ENCODE measurements at regions not wholly inside any gene's neighbourhood (a gene's known extent, or its start where the extent isn't known, plus 50 kb on each side); places are given as distances from the start of the nearest gene placed in this dataset.

DNA sequence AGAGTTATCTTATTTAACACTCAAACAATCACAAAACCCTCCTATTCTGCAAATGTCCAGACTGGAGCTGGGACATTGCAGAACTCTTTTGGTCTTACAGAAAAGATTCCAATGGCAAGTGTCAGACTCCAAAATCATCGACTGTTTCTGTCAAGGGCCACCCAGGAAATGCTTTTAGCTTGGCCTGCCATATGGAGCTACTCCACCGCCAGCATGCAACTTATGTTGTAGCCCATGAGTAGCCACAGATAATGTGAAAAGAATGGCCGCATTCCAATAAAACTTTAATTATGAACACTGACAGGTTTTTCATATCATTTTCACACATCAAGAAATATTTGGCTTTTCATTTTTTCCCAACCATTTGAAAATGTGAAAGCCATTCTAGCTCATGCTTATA, 57.5 kb downstream of the SYNE3 start:
- no peak for ATAC-seq
- TF ChIP-seq SNAI2 (CRISPR knock-in tag; IDR thresholded peaks at IDR 0.05) (no peak), ZNF8 (CRISPR knock-in tag; IDR thresholded peaks at IDR 0.05) (no peak), TCF4 (CRISPR knock-in tag; IDR thresholded peaks at IDR 0.05; ENCODE audit: borderline replicate concordance) (no peak), RARB (CRISPR knock-in tag; IDR thresholded peaks at IDR 0.05) (no peak), OSR1 (CRISPR knock-in tag; IDR thresholded peaks at IDR 0.05) (no peak), ZNF70 (CRISPR knock-in tag; IDR thresholded peaks at IDR 0.05) (no peak), ZFP30 (CRISPR knock-in tag; IDR thresholded peaks at IDR 0.05) (no peak), ZC3H10 (CRISPR knock-in tag; IDR thresholded peaks at IDR 0.05) (no peak), GLIS3 (CRISPR knock-in tag; IDR thresholded peaks at IDR 0.05) (no peak), ZFP3 (CRISPR knock-in tag; IDR thresholded peaks at IDR 0.05) (no peak), CSDC2 (CRISPR knock-in tag; IDR thresholded peaks at IDR 0.05) (no peak), ESRRG (CRISPR knock-in tag; IDR thresholded peaks at IDR 0.05) (no peak), ISL1 (CRISPR knock-in tag; IDR thresholded peaks at IDR 0.05) (no peak), ARNTL (CRISPR knock-in tag; IDR thresholded peaks at IDR 0.05; ENCODE audit: borderline replicate concordance, low read depth) (no peak)
- TF ChIP-seq, protein P1, sequence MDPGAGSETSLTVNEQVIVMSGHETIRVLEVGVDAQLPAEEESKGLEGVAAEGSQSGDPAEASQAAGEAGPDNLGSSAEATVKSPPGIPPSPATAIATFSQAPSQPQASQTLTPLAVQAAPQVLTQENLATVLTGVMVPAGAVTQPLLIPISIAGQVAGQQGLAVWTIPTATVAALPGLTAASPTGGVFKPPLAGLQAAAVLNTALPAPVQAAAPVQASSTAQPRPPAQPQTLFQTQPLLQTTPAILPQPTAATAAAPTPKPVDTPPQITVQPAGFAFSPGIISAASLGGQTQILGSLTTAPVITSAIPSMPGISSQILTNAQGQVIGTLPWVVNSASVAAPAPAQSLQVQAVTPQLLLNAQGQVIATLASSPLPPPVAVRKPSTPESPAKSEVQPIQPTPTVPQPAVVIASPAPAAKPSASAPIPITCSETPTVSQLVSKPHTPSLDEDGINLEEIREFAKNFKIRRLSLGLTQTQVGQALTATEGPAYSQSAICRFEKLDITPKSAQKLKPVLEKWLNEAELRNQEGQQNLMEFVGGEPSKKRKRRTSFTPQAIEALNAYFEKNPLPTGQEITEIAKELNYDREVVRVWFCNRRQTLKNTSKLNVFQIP (CRISPR knock-in tag; IDR thresholded peaks at IDR 0.05; ENCODE audit: borderline replicate concordance, low read depth) = no peak
- TF ChIP-seq, protein P2, sequence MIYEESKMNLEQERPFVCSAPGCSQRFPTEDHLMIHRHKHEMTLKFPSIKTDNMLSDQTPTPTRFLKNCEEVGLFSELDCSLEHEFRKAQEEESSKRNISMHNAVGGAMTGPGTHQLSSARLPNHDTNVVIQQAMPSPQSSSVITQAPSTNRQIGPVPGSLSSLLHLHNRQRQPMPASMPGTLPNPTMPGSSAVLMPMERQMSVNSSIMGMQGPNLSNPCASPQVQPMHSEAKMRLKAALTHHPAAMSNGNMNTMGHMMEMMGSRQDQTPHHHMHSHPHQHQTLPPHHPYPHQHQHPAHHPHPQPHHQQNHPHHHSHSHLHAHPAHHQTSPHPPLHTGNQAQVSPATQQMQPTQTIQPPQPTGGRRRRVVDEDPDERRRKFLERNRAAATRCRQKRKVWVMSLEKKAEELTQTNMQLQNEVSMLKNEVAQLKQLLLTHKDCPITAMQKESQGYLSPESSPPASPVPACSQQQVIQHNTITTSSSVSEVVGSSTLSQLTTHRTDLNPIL (CRISPR knock-in tag; IDR thresholded peaks at IDR 0.05; ENCODE audit: low read depth) = no peak

DNA sequence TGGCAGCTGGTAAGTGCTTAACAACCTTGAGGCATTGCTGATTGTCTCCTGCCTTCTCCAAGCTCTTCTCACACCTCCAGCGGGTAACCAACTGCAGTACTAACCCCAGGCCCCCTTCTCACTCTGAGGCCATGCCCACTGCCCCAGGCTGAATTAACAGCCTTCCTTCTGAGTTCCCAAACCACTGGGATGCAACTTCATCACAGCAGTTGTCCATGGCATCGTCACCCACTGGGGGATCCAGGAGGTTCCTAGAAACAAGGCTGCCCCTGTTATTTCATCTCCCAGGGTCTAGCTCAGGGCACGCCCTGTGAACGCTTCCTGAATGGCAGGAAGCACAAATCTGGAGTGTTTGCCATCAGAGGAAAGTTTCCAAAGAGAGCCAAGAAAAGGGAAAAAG, 58.0 kb downstream of the SYNE3 start:
- TF ChIP-seq ISL1 (CRISPR knock-in tag; IDR thresholded peaks at IDR 0.05) (no peak), ZNF565 (CRISPR knock-in tag; conservative IDR thresholded peaks at IDR 0.05; ENCODE audit: low read depth) (no peak), TOX (CRISPR knock-in tag; IDR thresholded peaks at IDR 0.05; ENCODE audit: borderline replicate concordance) (no peak), OSR1 (CRISPR knock-in tag; IDR thresholded peaks at IDR 0.05) (no peak), PPARA (CRISPR knock-in tag; IDR thresholded peaks at IDR 0.05; ENCODE audit: borderline replicate concordance) (no peak), TCF4 (CRISPR knock-in tag; IDR thresholded peaks at IDR 0.05; ENCODE audit: borderline replicate concordance) (no peak), ZNF8 (CRISPR knock-in tag; IDR thresholded peaks at IDR 0.05) (no peak), BACH2 (CRISPR knock-in tag; IDR thresholded peaks at IDR 0.05; ENCODE audit: borderline replicate concordance) (no peak), RARB (CRISPR knock-in tag; IDR thresholded peaks at IDR 0.05) (no peak), ARNTL (CRISPR knock-in tag; IDR thresholded peaks at IDR 0.05; ENCODE audit: borderline replicate concordance, low read depth) (no peak), ESRRG (CRISPR knock-in tag; IDR thresholded peaks at IDR 0.05) (no peak), GLIS3 (CRISPR knock-in tag; IDR thresholded peaks at IDR 0.05) (no peak)
- TF ChIP-seq, protein P3, sequence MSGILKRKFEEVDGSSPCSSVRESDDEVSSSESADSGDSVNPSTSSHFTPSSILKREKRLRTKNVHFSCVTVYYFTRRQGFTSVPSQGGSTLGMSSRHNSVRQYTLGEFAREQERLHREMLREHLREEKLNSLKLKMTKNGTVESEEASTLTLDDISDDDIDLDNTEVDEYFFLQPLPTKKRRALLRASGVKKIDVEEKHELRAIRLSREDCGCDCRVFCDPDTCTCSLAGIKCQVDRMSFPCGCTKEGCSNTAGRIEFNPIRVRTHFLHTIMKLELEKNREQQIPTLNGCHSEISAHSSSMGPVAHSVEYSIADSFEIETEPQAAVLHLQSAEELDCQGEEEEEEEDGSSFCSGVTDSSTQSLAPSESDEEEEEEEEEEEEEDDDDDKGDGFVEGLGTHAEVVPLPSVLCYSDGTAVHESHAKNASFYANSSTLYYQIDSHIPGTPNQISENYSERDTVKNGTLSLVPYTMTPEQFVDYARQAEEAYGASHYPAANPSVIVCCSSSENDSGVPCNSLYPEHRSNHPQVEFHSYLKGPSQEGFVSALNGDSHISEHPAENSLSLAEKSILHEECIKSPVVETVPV (CRISPR knock-in tag; IDR thresholded peaks at IDR 0.05) = no peak
- TF ChIP-seq, protein P1 (CRISPR knock-in tag; IDR thresholded peaks at IDR 0.05; ENCODE audit: borderline replicate concordance, low read depth) = no peak
- TF ChIP-seq, protein P4, sequence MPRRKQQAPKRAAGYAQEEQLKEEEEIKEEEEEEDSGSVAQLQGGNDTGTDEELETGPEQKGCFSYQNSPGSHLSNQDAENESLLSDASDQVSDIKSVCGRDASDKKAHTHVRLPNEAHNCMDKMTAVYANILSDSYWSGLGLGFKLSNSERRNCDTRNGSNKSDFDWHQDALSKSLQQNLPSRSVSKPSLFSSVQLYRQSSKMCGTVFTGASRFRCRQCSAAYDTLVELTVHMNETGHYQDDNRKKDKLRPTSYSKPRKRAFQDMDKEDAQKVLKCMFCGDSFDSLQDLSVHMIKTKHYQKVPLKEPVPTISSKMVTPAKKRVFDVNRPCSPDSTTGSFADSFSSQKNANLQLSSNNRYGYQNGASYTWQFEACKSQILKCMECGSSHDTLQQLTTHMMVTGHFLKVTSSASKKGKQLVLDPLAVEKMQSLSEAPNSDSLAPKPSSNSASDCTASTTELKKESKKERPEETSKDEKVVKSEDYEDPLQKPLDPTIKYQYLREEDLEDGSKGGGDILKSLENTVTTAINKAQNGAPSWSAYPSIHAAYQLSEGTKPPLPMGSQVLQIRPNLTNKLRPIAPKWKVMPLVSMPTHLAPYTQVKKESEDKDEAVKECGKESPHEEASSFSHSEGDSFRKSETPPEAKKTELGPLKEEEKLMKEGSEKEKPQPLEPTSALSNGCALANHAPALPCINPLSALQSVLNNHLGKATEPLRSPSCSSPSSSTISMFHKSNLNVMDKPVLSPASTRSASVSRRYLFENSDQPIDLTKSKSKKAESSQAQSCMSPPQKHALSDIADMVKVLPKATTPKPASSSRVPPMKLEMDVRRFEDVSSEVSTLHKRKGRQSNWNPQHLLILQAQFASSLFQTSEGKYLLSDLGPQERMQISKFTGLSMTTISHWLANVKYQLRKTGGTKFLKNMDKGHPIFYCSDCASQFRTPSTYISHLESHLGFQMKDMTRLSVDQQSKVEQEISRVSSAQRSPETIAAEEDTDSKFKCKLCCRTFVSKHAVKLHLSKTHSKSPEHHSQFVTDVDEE (CRISPR knock-in tag; IDR thresholded peaks at IDR 0.05) = no peak
- no peak for ATAC-seq

DNA sequence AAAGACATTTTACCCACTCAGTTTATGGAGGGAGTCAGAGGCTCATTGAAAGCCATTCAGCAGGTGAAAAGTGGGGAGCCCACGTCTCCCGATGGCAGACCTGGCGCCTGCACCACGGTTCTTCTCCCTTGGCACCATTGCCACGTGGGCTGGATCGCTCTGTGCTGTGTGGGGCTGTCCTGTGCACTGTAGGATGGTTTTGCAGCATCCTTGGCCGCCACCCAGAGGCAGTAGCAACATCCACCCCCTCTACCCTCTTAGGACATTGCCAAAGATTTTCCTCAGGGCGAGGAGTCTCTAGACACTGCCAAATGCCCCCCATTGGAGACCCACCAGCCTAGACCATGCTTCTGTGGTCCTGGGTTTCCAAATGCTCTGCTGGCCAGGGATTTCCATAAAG, 60.2 kb downstream of the SYNE3 start:
- TF ChIP-seq ISL1 (CRISPR knock-in tag; IDR thresholded peaks at IDR 0.05) = no peak
- no peak for TF ChIP-seq ZFP3 (CRISPR knock-in tag; IDR thresholded peaks at IDR 0.05)
- no peak for TF ChIP-seq ZFP30 (CRISPR knock-in tag; IDR thresholded peaks at IDR 0.05)
- TF ChIP-seq, protein P5, sequence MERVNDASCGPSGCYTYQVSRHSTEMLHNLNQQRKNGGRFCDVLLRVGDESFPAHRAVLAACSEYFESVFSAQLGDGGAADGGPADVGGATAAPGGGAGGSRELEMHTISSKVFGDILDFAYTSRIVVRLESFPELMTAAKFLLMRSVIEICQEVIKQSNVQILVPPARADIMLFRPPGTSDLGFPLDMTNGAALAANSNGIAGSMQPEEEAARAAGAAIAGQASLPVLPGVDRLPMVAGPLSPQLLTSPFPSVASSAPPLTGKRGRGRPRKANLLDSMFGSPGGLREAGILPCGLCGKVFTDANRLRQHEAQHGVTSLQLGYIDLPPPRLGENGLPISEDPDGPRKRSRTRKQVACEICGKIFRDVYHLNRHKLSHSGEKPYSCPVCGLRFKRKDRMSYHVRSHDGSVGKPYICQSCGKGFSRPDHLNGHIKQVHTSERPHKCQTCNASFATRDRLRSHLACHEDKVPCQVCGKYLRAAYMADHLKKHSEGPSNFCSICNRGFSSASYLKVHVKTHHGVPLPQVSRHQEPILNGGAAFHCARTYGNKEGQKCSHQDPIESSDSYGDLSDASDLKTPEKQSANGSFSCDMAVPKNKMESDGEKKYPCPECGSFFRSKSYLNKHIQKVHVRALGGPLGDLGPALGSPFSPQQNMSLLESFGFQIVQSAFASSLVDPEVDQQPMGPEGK (CRISPR knock-in tag; IDR thresholded peaks at IDR 0.05; ENCODE audit: borderline replicate concordance) = no peak
- TF ChIP-seq, protein P3 (CRISPR knock-in tag; IDR thresholded peaks at IDR 0.05) = no peak
- TF ChIP-seq OSR1 (CRISPR knock-in tag; IDR thresholded peaks at IDR 0.05) = no peak
- no peak for TF ChIP-seq CSDC2 (CRISPR knock-in tag; IDR thresholded peaks at IDR 0.05)
- no peak for TF ChIP-seq GLIS3 (CRISPR knock-in tag; IDR thresholded peaks at IDR 0.05)
- TF ChIP-seq ARNTL (CRISPR knock-in tag; IDR thresholded peaks at IDR 0.05; ENCODE audit: borderline replicate concordance, low read depth) = no peak
- no peak for TF ChIP-seq ZNF70 (CRISPR knock-in tag; IDR thresholded peaks at IDR 0.05)
- TF ChIP-seq ZNF565 (CRISPR knock-in tag; conservative IDR thresholded peaks at IDR 0.05; ENCODE audit: low read depth) = no peak
- TF ChIP-seq ESRRG (CRISPR knock-in tag; IDR thresholded peaks at IDR 0.05) = no peak
- no peak for TF ChIP-seq SNAI2 (CRISPR knock-in tag; IDR thresholded peaks at IDR 0.05)
- TF ChIP-seq RARB (CRISPR knock-in tag; IDR thresholded peaks at IDR 0.05) = no peak
- no peak for TF ChIP-seq ZNF8 (CRISPR knock-in tag; IDR thresholded peaks at IDR 0.05)
- no peak for TF ChIP-seq ZC3H10 (CRISPR knock-in tag; IDR thresholded peaks at IDR 0.05)
- ATAC-seq = no peak
